GM18520 (cell line): ENCODE measurements at regions not wholly inside any gene's neighbourhood (a gene's known extent, or its start where the extent isn't known, plus 50 kb on each side); places are given as distances from the start of the nearest gene placed in this dataset.

Source experiments
- ATAC-seq: cut with Tn5 transposase; IDR thresholded peaks from one replicate; pipeline ENCODE4 v1.9.1; 2021; ENCODE audit not compliant: unreplicated experiment

DNA sequence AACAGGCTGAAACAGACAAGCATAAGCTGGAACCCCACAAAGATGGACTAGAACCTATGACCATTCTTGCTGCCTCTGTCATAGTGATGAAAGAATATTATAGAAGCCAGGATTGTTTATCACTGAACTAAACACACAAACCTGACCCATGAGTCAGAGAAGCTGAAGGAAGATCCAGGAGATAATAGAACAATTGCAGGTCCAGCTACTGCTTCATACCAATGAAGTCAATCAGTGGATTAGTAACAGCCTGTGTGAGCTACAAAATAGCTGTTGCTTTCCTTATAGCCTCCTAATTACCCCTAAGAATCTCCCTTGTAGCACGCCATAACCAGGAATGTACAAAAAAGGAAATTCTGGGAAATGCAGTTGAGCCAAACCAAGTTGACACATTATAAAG is 459.9 kb upstream of the ZNF462 start:
- no peak for ATAC-seq

DNA sequence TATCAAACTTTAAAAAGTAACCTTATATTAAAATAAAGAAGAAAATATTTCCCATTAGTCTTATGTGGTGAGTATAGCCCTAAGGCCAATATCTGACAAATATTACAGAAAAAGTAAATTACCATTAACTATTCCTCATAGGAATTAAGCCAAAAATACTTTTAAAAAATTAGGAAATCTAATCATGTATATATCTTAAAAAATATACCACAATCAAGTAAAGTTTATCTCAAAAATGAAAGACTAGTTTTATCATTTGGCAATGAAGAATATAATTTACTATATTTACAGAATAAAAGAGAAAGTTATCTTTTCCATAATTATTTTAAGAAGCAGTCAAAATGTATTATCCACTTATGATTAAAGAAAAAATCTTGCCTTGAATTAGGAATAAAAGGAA is 458.8 kb upstream of the ZNF462 start:
- ATAC-seq, result no peak

DNA sequence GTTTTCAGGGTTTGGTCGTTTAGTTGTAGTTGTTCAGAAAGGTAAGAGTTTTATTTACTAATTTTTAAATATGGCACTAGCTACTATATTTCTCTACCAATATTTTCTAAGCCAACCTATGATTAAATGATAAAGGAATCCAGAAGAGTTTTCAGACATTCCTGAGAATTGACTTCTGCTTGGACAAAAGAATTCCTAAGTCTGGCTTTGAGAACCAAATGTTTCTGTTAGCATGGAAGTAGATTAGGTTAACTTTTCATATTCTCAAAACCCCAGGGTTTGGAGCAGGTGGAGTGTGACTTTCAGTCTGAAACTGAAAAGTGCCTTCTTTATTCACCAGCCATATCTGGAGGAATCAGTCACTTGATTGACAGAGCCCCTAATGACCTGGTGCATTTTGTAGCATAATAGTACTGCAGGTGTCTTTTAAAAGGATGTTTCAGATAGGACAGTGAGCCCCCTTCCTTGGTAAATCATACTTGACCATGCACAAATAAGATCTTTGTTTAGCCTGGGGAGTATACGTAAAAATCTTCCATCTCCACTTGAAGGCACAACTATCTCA is 457.0 kb upstream of the ZNF462 start:
- no peak for ATAC-seq

GRCh38 chr9:106414042-106414441 is 448.9 kb upstream of the ZNF462 start:
- ATAC-seq, result no peak

DNA sequence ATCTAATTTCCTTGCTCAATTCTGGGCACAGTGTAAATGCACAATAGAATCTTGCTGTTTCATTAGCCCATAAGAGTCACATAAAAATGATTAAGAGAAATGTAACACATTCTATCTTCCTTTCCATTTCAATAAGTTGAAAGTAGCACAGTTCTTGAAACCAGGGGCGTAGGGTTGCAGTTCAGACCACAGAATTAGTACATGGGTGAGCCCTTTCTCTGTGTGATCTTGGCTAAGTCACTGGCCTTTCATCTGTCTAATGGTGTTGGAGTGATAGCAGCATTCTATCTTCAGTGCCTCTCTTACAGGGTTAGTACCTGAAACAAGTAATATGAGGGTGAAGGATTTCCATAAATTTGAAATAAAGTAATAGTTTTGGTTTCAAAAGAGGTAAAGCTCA is 445.3 kb upstream of the ZNF462 start:
- ATAC-seq, result no peak

DNA sequence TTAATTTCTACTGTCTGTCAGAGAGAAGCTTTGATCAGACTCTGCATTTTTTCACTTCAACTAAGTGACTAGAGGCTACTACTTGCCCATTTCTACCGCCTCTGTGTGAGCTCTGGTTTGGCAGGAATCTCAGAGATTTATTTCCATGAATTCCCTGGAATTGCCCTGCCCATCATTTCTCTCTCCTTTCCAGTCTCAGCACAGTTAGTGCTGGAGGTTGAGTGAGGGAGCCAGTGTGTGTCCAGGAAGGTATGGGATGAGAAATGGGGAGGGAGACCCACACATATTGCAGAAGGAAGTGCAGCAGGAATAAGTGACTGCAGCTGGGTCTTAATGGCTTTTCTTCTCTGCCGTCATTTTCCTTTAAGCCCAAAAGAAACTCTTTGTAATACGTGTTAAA is 443.1 kb upstream of the ZNF462 start:
- no peak for ATAC-seq

DNA sequence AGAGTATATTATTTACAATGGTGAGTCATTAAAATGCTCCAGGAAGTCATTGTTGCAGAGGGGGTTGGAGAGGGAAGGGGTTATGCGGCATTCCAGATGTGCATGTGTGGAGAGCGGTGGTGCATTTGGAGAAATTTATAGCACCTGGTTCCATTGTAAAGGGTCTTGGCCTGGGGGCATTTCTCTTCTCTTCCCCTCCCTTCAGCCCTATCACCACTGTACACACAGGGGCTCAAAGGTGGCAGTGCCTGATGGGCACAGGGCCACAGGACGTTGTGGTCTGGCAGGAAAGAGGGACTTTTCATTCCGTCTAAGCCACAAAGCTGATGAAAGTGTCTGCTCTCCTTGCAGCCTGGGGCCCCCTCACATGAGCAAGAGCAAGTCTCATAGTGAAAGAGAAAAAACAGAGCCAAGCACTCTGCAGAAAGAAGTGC is 442.4 kb upstream of the ZNF462 start:
- peak; percentile 76 for ATAC-seq

DNA sequence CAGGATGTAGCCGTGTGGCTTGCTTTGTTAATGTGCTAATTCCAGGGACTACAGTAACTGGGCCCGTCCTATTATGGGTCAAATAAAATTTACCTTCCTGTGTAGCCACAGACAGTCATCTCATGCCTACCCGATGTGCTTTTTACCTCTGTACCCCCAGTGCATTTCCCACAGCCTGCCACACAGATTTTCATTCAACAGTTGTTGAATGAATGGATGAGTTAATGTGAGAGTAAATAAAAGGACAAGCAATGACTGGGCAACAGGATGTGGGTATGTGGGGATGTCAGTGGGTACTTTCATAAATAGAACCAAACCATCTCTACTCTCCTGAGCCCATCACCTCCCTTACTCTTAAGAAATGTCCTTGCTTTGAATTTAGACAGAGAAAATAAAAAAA is 441.2 kb upstream of the ZNF462 start:
- no peak for ATAC-seq

DNA sequence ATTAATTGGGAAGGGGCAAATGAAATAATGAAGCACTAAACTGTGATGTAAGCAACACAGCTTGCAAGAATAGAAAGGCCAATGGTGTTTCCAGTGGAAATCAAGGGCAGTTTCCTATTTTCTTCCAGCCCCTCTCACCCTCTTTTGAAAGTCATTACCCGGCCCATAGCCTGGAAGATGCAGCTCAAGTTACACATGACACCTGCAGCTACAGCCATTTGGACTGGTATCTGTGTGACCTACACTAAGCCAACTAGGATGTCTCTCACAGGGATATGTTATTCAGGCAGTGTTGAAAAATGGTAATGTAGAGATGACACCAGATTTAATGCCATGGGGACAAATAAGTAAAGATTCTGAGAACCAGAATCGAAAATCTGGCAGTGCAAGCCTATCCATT is 439.4 kb upstream of the ZNF462 start:
- ATAC-seq, result no peak

DNA sequence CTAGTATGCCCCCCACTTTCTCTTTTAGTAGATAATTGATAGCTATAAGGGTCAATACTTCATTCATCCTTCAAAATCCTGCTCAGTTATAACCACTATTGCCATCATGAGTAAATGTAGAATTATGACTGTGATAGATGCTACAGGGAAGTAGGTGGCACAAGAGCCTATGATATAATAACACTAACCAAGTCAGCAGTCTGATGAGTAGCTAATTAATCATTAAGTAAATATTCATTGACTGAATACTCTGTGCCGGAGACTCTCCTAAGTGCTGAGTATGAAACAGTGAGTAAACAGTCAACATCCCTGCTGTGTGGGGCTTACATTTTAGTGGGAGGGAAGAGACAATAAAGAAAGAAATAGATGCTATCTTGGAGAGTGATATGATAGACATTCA is 430.3 kb upstream of the ZNF462 start:
- ATAC-seq, result no peak

- ATAC-seq, result no peak
Observed at GRCh38 chr9:106438928-106439327, 424.0 kb upstream of the ZNF462 start.

GRCh38 chr9:106441283-106441682 is 421.7 kb upstream of the ZNF462 start:
- ATAC-seq, result no peak

DNA sequence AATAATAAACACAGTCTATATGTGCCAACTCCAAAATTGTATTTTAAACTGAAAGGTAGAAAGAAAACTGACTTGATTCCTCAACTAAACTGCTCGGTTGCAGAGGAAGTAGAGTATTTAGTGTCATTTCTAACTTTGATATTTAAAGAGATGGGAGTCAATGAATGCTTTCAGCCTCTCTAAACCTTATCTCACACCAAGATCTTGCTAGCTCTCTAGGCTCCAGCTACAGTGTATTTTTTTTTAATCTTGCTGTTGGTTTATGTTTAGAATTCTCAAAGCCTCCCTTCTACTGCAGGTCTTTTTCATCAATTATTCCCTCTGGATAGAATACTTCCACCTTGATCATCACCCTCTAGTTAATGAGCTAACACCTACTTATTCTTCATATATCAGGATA is 419.4 kb upstream of the ZNF462 start:
- no peak for ATAC-seq

GRCh38 chr9:106445107-106445506 is 417.9 kb upstream of the ZNF462 start:
- no peak for ATAC-seq

GRCh38 chr9:106449336-106449927 is 413.5 kb upstream of the ZNF462 start:
- no peak for ATAC-seq

DNA sequence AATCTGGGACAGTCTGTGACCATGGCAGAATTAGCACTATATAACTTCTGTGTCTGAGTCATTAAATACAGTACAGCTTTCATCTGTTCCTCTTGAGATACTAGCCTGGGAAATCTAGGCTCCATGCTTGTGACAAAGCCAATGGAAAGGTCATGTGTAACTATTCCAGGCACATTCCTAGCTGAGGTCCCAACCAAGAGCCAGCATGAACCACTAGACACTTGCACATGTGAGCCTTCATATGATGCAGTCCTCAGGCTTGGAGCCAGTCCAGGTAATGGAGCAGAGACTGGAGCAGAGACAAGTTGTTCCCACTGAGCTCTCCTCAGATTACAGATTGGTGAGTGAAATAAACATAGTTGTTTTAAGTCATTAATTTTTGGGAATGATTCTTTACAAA is 412.4 kb upstream of the ZNF462 start:
- no peak for ATAC-seq

DNA sequence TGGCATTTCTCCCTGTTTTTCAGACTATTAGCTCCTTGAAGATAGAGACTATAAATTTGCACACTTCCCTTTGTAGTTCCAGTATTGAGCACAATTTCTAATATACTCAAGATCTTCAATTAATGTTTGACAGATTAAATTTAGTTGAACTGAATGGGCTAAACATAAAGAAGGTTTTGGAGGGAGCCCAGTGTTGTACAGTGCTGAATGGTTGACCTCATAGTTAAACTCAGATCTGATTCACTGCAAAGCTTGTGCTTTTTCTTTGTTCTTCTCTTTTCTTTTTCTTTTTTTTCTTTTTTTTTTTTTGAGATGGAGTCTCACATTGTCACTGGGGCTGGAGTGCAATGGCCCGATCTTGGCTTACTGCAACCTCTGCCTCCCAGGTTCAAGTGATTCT is 411.7 kb upstream of the ZNF462 start:
- ATAC-seq, result no peak

DNA sequence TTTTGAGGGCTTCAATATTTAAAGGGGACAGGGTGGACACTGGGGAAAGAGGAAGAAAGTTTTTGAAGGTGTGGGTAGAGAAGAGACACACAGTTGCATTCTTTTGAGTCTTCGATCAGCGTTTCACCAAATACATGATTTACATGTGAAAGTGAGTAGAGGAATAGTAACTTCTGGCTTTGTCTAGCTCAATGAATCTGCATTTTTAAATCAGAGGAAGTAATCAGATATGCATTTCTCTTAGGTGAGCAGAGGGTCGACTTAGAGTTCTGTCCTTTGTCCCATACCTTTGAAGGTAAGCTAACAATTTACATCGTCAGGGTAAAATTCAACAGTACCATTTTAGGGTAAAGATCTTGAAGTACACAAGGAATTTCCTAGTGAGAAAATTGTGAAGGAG is 406.4 kb upstream of the ZNF462 start:
- no peak for ATAC-seq

GRCh38 chr9:106467113-106467864 is 395.7 kb upstream of the ZNF462 start:
- ATAC-seq, result no peak

GRCh38 chr9:106467865-106468164 is 395.2 kb upstream of the ZNF462 start:
- ATAC-seq, result no peak

- ATAC-seq, result no peak
Observed at GRCh38 chr9:106468431-106468830, 394.5 kb upstream of the ZNF462 start.

DNA sequence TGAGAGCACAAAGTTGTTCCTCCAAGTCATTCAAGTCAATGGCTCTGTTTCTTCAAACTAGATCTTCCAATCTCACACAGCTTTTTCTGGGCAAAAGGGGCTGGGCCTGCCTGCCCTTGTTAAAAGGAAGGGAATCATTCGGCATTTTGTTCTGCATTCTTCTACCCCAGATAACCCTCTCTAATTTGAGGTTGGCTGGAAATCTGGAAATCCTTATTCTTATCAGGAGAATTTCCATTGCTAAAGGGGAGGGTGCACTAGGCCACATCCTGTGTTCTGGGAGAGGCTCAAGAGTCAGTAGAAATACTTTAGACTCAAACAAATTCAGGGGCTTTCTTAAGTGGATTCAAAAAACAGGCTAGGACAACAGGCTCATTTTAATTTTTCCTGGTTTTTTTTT is 384.7 kb upstream of the ZNF462 start:
- no peak for ATAC-seq

DNA sequence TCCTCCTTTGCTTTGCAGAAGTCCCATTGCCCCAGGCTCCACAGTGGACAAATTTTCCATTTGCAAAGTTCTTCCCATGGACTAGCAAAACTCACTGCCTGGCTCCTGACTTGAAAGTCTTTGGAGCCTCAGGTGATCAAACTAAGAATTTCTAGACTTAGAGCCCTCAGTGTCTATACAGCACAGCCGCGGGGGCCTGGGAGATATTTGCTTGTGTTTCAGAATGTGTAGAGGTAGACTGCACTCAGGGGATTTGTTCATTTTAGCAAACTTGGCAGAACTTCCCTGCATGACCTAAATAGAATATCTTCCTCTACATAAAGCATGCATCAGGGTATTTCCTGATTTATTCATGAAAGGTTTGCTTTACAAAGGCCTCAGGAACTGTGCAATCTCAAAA is 384.2 kb upstream of the ZNF462 start:
- ATAC-seq, result no peak
